ENCODE measurements at regions not wholly inside any gene's neighbourhood (a gene's known extent, or its start where the extent isn't known, plus 50 kb on each side); places are given as distances from the start of the nearest gene placed in this dataset.
"Not testable (repeated sequence)": the region's sequence is repeated elsewhere in the genome, so short reads cannot be mapped to it uniquely, and the experiment has no call there.

DNA sequence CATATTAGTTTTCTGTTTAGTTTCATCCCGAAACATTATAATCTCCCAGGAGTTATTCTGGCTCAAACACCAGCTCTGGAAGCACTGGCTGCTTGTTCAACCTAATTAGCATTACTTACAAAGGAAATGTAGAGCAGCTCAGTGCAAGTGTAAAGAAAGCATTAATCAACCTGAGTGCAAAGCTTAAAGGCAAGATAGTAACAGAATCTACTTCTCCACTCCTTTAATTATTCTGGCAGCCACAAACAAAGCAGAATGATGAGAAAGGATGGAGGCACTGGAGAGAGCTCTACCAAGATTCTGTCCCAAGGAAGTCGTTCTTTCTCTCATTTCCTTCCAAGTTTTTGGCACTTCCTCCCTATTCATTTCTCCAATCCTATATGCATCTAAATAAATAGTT is 1384.0 kb downstream of the ZPLD1 start:
- no peak for FAIRE-seq

DNA sequence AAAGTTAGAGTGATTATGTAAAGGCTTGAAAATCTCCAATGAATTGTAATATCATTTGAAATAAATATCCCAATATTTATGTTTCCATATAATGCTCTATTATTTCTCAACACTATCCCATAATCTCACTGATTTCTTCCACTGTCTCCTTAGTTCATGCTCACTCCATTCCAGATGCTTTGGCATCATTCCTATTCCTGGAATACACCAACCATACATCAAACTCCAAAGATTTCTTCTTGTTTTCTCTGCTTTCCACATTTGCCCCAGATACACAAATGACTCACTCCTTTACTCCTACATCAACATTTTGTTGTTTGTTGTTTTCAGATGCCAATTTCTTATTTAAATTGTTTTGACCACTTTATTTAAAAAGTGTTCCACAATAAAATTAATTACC is 1390.8 kb downstream of the ZPLD1 start:
- FAIRE-seq, result no peak

DNA sequence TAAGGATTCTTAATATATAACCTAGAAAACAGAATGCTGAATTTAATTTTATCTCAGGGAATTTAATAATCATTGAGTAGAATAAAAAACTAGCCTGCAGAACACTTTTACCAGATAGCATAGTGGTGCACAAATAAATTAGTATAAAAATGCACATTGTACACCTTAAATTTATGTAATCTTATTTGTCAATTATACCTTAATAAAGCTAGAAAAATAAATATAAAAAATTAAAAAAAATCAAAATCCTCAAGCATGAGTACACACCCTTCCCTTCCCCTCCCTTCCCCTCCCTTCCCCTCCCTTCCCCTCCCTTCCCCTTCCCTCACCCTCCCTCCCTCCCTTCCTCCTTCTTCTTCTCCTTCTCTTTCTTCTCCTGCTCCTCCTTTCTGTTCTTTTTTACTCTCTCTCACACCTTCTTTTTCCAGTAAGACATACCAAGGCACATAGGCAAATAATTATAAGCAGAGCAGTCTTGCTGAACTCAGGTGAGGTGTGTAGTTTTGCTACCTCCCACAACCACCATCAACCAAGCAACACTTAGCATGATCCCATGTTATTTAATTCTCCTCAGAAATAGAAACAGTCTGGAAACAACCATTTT is 1395.0 kb downstream of the ZPLD1 start:
- peak; percentile 41 for FAIRE-seq

DNA sequence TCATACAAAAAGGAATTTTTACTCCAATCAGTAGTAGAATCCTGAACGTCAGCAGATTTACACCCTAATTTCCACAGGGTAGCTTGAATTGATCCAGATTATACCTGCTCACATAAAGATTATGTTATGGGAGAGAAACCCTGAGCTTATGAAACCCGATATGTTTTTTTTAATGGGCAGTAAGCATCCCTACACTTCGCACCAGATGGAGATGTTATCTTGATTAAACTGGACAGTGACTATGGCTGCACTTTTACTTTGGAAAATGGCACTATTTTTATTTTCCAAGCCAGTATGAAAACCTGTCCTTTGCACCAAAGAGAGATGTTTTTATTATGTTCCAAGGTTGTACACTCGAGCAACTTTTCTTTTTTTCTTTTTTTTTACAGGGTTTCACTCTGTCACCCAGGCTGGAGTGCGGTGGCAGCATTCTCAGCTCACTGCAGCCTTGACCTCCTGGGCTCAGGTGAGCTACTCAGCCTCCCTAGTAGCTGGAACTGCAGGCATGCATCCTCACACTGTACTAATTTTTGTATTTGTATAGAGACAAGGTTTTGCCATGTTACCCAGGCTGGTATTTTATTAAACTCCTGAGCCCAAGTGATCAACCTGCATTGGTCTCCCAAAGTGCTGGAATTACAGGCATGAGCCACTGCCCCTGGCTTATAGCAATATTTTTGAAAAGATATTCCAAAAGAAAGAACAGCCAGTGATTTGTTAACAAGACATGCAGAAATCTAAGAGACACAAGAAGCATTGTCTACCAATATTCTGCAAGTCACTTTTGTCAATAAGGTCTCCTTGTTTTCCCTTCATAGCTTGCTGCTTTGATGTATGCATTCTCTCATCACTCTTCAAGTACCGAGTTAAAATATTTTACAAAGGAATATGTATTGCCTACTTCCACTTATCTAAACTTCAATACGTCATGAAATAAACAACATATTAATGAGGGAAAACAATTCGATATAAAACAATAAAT is 1412.6 kb downstream of the ZPLD1 start:
- no peak for FAIRE-seq

DNA sequence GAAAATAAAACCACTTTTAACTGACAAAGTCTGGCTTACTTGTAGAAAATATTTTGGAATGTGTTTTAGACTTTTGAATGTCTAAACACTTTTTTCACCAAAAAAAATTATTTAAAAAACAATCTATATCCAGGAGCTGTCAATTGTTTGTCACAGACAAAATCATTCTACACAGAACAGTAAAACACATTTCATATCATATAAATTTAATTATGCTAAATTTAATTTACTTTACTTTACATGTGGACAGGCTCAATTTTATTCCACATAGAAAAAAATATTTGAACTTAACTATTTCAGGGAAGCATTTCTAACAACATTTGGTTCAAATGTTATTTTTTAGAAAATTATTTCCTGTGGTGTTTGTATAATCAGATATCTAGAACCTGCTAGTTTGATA is 1417.0 kb downstream of the ZPLD1 start:
- no peak for FAIRE-seq

DNA sequence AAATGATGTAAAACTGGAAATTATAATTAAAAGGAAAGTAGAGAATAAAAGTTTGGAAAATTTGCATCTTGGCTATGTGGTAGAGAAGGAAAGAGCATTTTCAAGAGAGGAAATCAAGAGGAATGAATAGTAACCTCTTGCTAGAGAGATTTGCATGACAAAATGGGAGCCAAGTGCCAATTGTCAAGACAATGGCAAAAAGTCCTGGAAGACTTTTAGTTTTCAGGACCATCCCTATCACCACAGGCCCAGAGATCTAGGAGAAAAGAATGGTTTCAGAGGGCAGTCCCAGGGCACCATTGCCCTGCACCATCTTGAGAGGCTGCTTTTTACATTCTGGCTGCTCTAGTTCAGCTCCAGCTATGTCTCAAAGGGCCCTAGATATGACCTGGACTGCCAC is 1427.6 kb downstream of the ZPLD1 start:
- no peak for FAIRE-seq

DNA sequence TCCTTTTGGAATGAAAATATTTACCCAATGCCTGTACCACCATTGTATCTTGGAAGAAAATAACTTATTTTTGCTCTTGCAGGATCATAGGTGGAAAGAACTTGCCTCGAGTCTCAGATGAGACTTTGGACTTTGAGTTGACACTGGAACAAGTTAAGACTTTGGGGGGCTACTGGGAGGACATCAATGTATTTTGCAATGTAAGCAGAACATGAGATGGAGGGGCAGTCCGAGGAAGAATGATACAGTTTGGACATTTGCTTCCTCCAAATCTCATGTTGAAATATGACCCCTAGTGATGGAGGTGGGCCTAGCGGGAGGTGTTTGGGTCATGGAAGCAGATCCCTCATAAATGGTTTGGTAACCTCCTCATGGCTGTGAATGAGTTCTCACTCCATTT is 1428.6 kb downstream of the ZPLD1 start:
- FAIRE-seq, result no peak

DNA sequence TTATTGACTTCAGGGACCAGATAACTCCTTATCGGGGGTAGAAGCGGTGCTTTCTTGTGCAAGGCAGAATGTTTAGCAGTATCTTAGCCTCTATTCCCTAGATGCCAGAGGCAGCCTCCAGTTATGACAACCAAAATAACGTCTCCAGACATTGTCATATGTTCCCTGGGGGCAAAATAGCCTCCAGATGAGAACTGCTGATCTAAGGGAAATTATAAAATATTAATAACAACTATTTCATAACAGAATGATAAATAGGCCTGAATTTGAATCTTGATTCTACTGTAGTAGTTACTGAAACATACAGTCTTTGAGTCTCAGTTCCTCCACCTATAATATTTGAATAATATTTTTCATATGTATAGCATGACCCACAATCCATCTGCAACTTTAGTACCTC is 1431.3 kb downstream of the ZPLD1 start:
- no peak for FAIRE-seq

DNA sequence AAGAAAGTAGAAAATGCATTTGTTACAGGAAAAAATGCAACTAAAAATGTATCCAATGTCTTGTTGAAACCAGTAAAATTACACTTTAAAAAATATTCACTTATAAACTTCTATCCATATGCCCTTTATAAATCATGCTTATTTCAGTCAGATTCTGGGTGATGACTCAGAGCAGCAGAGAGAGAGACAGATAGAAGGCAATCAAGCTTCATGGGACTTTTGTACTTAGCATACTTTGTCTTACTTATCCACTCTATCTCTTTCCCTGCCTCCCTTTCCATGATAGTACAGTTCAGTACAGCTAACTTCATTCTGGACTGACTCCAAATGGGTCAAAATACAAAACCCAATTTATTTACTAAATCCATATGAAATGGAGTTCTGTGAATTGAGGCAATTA is 1438.2 kb downstream of the ZPLD1 start:
- no peak for FAIRE-seq

DNA sequence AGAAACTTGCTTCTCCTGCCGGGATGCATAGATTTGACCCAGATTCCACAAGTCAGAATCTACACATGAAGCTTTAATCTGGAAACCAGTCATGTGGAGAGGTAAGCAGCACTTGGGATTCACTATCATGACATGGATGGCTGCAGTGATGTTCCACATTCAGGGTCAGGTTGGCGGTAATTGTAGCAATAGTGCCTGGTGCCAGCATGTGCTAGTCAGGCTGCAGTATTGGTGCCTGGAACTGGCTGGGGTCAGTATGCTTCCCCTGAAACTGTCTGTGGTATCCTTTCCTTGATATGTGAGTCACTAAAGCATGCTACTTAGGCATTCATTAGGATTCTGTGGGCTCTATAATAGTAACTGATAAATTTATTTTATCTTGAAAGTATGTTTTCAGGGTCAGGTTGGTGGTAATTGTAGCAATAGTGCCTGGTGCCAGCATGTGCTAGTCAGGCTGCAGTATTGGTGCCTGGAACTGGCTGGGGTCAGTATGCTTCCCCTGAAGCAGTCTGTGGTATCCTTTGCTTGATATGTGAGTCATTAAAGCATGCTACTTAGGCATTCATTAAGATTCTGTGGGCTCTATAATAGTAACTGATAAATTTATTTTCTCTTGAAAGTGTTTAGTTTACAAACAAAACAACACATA is 1439.2 kb downstream of the ZPLD1 start:
- no peak for FAIRE-seq

DNA sequence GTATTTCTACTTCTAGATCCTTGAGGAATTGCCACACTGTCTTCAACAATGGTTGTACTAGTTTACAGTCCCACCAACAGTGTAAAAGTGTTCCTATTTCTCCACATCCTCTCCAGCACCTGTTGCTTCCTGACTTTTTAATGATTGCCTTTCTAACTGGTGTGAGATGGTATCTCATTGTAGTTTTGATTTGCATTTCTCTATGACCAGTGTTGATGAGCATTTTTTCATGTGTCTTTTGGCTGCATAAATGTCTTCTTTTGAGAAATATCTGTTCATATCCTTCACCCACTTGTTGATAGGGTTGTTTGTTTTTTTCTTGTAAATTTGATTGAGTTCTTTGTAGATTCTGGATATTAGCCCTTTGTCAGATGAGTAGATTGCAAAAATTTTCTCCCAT is 1447.0 kb downstream of the ZPLD1 start:
- FAIRE-seq, result not testable (repeated sequence)

DNA sequence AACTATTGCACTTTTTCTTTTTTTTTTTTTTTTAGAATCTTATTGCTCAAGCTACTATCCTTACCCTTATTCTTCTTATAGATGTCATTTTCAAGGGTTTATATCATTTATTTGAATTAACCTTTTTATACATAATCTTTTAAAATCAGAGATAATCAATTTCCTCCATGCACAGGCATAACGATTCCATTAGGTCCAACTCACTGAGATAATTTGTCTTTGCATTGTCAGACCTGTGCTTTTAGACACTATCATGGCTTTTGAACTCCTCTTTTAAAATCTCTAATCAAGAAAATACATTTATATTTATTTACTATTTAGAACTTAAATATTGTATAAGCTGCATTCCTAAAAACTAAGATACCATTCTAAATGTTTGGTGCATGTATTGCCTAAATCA is 1454.9 kb downstream of the ZPLD1 start:
- FAIRE-seq, result no peak

DNA sequence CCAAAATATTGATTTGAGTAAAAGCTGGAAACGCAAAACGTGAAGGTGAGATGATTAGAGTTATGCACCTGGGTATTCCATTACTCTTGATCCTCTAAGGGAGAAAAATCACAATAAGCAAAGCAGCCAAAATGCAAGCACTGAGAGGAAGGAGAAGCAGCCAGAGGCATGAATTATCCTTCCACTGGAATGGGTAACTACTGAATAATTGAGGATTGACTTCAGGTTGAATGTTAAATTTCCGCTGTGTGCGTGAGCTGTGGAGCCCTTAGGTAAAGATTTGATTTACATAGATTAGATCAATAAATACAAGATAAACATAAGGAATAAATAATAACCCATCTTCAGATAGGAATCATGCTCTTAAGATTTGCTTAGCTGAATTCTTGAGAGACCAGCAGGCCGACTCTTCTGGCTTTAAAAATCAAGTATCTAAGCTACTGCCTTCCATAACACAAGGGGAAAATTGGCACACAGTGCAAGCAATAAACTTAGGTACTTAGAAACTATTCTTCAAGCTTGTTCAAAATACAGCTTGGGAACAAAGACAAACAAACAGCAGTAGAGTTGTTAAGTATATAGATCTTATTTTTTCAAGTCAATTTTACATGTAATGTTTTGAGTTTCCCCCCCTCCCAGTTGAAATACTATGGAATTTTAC is 1459.5 kb downstream of the ZPLD1 start:
- FAIRE-seq, result no peak

DNA sequence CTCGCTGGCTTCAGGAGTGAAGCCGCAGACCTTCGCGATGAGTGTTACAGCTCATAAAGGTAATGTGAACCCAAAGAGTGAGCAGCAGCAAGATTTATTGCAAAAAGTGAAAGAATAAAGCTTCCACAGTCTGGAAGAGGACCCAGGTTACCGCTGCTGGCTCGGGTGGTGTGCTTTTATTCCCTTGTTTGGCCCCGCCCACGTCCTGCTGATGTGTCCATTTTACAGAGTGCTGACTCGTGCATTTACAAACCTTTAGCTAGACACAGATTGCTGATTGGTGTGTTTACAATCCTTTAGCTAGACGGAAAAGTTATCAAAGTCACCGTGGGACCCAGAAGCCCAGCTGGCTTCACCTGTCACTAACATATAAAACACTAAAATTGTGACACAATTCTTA is 1464.5 kb downstream of the ZPLD1 start:
- FAIRE-seq, result no peak

DNA sequence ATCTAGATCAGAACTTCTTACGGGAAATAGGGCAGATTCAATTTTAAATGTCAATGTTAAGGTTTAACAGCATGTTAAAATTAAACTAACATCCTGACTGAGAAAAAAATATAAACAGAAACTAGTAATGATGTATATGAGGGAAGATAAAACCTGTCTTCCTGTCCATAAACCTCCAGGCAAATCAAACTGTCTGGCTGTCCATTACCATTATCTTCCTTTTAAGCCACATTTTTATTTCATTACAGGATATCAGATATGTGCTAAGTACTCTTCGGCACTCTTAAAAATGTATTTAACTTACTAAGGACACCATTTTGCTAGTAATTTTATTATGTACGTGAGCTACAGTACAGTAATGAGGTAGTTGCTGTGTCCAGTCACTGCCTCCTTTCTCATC is 1461.7 kb upstream of the ALCAM start:
- no peak for FAIRE-seq

DNA sequence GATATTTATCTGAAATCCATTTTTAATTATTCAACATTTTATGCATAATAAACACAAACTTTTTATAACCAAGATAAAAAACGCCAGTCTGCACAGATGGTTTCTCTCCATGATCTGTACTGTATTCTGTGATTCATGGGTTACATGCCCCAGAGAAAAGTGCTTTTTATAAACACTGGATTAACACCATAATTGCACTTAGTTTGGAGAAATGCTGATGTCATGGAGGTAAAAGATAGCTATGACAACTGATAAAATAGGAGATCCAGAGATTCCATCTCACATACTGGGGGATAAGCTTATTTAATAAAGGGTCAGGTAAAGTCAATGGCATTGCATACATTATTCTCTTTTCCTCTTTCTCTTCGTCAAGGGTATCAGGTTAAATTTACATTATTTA is 1460.4 kb upstream of the ALCAM start:
- FAIRE-seq, result no peak

DNA sequence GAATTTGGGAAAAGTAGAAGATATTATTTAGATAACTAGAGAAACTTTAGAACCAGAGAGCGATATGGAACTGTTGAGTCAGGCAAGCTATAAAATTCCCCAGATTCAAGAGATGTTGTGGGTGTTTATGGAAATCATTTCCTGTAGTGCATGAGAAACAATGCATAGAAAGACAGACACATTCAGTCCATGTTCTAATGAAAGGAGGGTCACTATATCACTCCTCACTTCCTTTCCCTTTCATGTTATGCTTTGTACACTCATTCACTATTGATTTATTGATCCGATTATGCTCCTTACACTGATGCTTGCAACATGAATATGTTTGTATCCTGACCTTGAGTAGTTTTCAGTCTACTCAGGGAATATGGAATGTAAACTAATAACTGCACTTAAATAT is 1459.9 kb upstream of the ALCAM start:
- no peak for FAIRE-seq

DNA sequence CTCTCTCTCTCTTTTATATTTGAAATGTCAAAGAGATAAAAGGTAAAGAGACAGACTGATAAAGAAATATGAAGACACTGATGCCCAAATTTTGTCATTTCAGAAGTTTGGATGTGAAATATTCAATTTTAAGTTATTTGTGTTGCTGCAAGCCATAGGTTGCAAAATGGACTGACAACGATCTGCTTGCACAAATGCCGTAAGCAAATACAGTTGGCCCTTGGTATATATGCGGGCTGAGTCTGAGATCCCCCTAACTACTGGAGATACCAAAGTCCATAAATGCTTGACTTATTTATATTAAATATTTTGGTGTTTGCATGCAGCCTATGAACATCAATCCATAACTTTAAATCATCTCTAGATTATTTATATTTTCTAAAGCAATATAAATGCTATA is 1459.1 kb upstream of the ALCAM start:
- no peak for FAIRE-seq

DNA sequence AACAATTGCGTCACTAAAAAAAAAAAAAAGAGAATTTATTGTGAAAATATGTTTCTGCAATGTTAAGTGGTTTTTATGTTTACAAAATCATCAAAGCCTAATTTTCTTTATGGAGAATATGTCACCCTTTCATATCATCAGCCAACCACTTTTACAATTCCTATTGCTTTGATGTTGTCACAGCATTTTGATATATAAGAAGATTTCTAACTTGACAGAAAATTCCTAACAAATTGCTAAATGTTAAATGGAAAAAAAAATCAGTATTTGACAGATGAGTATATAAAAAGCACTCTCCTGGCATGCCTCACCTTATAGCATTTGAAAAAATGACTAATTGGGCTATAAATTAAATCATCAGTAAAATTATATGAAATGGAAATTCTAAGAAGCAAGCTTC is 1457.3 kb upstream of the ALCAM start:
- FAIRE-seq, result peak; percentile 9

DNA sequence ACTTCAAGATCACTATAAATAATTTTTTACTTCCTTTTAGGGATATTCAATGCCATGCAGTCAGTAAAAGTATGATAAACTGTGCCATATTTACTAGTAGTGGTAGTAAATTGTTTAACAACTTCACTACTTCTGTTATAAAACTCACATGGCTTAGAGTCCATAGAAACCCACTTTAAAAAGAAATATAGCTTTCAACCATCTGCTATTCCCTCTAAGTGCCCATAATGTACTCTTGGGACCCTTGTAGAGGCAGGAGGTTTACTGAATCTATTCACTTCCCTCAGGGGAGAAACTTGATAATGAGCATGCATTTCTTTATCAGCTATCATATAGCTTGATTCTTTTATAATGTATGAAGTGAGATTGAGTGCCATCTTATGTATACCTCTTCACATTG is 1448.4 kb upstream of the ALCAM start:
- FAIRE-seq, result no peak

DNA sequence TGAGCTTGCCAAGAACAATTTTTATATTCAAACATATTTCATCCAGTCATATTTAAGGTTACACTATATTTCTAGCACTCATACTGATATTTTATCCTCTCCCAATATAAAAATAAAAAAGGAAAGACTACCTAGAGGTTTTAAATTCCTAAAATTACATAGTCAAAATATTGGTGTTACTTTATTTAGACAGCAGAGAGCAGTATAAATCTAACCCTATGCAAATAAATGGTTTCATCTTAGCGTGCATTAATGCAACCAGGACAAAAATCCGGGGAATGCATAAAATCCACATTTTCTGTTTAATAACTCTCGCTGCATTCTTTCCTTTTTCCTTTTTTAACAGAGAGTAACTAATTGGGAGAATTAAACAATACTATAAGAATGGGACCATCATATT is 1447.4 kb upstream of the ALCAM start:
- FAIRE-seq, result no peak

DNA sequence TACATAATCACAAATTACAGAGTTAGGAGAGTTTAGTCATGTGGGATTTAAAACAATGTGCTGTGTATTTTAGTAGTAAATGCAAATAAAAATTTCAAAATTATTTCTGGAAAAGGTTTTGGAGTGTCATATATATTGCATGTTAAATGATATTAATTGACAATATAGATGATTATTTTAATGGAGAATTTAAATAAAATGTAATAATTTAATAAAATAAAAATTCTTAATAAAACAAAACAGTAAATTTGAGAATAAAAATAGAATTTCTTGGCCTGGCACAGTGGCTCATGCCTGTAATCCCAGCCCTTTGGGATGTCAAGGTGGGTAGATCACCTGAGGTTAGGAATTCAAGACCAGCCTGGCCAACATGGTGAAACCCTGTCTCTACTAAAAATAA is 1442.8 kb upstream of the ALCAM start:
- no peak for FAIRE-seq

DNA sequence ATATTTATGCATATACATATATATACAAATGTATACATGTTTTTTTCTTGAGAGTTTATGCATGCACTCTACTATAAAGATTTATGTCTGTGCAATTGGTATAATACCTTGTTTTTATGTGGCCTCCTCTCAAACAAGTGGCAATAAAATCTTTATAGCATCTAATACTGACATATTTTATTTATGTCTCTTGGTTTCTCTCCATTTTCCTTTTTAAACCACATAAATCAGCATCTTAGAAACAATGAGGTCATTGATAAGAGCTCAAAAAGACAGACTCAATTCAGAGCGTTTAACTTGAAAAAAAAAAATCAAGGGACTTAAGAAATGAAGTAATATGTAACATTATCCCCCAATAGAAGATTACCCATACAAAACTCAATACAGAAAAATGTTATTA is 1442.2 kb upstream of the ALCAM start:
- FAIRE-seq, result no peak

DNA sequence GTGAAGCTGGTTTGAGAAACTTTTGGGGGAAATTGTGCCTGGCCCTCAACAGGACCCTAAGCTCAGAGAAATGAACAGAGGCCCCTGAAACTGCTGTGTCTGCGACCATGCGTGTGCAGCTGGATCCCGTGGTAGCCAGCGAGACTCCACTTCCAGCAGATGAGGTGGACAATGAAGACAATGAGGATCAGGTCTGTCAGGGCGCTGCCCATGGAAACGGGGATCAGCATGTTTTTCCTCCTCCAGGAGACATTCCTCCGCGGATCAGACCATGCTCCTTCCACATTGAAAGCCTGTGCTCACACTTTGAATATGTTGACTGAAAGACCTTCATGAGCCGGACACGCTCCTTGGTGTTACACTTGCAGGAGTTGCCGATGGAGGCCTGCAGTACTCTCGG is 1439.8 kb upstream of the ALCAM start:
- FAIRE-seq, result no peak

All from islet of Langerhans (tissue), 1 donor.